ENCODE measurements at regions not wholly inside any gene's neighbourhood (a gene's known extent, or its start where the extent isn't known, plus 50 kb on each side); places are given as distances from the start of the nearest gene placed in this dataset.

DNA sequence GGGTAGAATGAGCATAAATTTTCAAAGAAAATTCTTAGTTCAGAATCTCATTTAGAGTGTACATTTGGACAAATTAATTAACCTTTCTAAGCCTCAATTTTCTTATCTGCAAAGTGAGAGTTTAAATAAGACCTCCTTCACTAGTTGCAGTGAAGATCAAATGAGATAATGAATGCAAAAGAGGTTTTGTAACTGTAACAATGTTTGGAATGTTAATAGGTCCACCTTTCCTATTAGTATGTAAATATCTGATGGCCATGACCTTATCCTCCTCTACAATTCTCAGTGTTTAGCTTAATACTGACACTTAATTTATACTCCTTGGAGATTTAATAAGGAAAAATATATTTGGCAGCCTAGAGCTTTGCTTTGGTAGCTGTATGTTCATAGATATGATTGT, 138.8 kb downstream of the GABRG1 start:
- DNase-seq (ENCODE audit: low read depth), result no peak

- no peak for DNase-seq (ENCODE audit: low read depth)
Observed at GRCh38 chr4:45971108-45971507, 152.7 kb downstream of the GABRG1 start.

DNA sequence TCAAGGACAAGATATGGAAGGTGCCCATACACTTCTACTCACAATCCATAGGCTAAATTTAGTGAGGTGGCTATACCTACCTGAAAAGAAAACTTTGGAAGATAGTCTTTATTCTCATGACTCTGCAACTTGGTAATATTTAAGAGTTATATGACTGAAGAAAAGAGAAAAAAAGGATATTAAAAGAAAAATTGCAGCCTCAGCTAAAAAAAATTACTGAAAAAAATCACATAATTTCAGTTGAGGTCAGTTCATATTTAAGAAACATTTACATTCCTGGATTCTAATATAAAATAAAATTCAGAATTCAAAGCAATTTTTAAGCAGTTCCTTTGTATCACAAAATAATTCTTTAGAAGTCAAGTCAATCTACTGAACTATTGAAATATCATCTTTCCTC, 166.5 kb downstream of the GABRG1 start:
- DNase-seq (ENCODE audit: low read depth), result no peak

- DNase-seq (ENCODE audit: low read depth), result no peak
Observed at GRCh38 chr4:45954276-45954675, 169.6 kb downstream of the GABRG1 start.

DNA sequence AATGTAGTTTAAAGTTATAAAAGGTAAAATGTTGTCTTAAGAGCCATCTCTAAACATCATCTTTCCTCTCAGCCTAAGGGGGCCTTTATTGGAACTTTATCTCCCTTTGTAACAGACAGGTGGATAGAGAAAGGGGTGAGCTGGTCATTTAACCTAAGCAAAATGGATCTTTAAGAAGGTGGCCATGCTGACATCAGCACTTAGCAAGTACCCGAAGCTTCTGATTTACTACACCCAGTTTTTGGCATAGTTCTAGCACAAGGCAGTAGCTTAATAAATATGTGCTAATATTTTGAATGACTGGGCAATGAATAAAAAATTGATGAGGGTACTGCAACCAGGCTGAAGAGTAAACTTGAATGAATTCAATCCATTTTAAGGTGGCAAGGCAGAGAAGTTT, 172.7 kb downstream of the GABRG1 start:
- DNase-seq (ENCODE audit: low read depth), result no peak

DNA sequence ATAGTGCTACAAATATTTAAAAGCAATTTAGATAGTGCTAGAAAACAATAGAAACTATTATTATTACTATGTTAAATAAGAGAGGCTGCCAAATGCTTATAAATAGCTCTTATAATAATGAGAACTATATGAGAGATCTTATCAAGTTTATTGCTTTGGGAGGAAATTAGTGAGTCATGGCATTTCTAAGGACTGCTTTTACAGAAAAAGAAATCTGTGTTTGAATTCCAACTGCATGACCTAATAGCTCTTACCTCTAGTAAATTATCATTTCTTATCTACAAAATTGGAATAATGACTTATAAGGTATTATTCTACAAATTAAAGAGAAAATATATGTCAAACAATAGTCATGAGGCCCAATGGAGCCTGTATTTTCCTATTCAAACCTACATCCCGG, 177.2 kb downstream of the GABRG1 start:
- DNase-seq (ENCODE audit: low read depth), result no peak

- DNase-seq (ENCODE audit: low read depth), result no peak
Observed at GRCh38 chr4:45944000-45944399, 179.9 kb downstream of the GABRG1 start.

GRCh38 chr4:45939056-45939455, 184.8 kb downstream of the GABRG1 start:
- DNase-seq (ENCODE audit: low read depth), result no peak

DNA sequence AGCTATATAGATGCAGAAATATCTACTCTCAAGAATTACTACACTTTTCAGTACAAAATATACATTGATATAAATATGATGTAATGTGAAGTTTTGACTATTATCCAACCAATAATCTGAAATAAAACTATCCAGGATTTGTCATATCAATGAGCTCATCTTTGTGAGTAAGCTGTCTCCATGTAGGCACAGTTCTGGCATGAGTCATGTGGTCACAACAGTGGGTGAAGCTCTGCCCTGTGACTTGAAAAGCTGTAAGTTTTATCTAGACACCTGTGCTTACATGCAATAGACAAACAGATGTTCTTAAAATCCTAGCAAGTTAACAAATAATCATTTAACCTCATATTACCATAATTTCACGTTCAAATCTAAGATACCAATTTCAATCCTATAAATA, 192.7 kb downstream of the GABRG1 start:
- DNase-seq (ENCODE audit: low read depth), result no peak

GRCh38 chr4:45927641-45928040, 196.2 kb downstream of the GABRG1 start:
- no peak for DNase-seq (ENCODE audit: low read depth)

DNA sequence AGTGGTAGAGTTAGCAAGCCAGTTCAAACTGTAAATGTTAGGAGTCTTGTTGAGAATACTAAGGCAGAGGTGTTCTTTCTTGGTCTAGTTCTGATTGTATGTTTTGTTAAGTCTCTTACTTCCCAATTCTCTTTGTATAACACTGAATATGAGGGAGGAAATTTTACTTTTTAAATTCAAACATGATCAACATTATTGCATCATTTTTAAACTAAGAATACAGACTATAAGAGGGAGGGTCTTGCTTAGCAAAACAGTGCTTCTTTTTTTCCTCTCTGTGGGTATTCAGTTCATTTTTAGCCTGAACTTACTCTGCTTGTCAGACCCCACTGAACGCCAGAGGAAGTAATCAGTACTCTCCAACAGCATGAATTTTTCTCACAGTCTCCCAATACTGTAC, 198.0 kb downstream of the GABRG1 start:
- DNase-seq (ENCODE audit: low read depth), result no peak

GRCh38 chr4:45920861-45921260, 203.0 kb downstream of the GABRG1 start:
- no peak for DNase-seq (ENCODE audit: low read depth)

DNA sequence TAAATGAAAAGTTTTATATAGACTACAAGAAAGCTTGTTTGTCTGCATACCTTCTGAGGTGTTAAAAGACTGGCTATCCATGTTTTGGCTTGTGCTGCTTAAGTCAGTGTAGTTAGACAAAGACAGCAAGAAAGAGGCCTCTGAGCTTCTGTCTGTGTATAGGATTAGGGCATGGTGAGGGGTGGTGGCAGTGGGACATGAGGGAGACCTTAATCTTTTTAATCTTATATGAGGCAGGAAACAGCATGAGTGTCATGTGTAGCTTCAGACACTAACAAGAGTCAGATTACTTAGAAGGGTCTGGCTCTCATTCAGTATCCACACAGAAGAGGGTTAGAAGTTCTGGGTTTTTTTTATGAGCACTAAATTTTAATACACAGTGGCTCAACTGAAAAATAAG, 213.3 kb downstream of the GABRG1 start:
- no peak for DNase-seq (ENCODE audit: low read depth)

DNA sequence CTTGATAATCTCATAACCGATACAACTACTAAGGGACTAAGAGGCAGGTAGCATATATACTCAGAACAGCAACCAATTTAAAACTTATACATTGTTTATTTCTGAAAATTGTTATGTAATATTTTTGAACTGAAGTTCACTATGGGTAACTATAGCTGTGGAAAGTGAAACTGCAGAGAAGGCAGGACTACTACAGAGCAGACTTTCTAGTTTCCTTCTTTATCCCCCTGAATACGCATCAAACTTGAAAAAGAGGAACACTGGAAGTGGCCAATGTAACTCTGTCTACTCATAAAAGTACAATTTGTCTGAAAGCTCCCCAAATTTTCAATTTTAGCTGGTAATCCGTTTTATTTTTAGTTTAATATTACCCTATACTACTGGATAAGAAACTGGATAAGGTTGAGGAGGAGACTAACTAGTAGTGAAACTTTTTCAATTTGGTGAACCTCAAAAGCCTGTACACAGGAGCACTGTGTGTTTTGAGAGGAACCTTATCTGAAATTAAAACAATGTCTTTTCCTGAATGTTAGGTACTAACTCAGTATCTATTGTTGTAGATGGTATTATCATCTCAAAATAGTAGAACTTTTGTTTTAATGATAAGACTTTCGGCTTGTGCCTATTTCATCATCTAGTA, 225.8 kb downstream of the GABRG1 start:
- DNase-seq (ENCODE audit: low read depth), result no peak

DNA sequence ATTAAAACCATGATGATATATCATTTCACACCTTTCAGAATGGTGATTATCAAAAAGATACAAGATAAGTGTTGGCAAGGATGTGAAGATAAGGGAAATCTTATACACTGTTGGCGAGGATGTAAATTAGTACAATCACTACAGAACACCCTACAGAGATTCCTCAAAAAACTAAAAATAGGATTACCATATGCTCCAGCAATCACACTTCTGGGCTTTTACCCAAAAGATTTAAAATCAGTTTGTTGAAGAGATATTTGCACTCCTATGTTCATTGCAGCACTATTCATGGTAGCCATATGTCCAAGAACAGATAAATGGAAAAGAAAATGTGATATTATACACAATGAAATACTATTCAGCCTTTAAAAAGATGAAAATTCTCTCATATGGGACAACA, 240.4 kb downstream of the GABRG1 start:
- no peak for DNase-seq (ENCODE audit: low read depth)

- DNase-seq (ENCODE audit: low read depth), result no peak
Observed at GRCh38 chr4:45876235-45876890, 247.5 kb downstream of the GABRG1 start.

DNA sequence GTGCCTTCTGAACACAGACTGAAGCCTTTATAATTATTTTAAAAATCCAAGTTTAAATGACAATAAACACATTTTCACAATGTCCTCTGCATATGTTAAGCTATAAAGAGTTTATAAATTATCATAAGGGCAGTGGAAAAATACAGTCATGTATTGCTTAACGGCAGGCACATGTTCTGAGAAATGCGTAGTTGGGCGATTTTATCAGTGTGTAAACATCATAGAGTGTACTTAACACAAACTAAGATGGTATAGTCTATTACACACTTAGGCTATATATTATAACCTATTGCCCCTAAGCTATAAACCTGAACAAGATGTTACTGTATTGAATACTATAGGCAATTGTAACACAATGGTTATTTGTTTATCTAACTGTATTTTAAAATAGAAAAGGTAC, 254.7 kb downstream of the GABRG1 start:
- DNase-seq (ENCODE audit: low read depth), result no peak

DNA sequence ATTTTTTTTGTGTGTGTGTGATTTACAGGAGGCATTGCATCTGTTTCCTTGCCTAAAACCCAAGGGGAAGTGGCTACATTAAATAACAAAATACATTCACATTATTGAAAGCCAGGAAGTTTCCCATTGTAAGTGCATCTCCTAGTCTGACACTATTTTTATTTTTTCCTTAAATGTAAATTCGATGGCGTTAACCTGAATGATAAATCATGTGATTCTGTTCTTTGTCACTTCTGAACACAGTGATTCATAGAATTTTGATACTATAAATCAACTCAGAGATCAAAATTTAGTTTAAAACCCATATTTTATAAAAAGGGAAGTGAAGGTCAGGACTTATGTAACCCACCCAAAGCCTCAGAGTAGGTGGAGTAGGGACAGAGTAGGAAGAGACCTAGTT, 258.1 kb downstream of the GABRG1 start:
- no peak for DNase-seq (ENCODE audit: low read depth)

DNA sequence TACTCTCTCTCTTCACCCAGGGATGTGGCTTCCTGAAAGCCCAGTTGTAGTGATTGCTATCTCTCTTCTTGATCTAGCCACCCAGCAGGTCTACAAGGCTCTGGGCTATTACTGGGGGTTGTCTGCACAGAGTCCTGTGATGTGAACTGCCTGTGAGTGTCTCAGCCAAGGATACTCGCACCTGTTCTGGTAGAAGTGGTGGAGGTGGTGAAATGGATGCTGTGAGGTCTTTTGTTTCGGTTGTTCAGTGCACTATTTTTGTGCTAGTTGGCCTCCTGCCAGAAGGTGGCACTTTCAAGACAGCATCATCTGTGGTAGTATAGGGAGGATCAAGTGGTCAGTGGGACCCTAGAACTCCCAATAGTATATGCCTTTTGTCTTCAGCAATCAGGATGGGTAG, 268.0 kb downstream of the GABRG1 start:
- DNase-seq (ENCODE audit: low read depth), result no peak

DNA sequence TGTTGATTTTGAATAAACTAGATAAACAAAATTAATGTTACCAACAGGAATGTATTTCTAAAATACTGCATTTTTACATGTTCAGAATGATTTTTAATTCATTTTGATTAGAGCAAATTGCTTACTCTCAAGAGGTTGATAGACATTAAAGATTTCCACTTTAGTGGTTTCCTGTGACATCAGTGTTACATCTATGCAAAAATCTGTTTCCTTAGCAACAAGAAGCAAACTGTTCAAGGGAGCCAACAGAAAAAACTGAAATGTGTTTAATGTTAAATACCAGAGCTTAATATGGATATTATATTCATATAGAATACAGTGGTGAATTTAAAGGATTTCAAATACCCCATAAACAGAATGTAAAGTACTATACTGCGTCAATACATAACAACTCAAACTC, 277.8 kb downstream of the GABRG1 start:
- no peak for DNase-seq (ENCODE audit: low read depth)

GRCh38 chr4:45841791-45842190, 282.1 kb downstream of the GABRG1 start:
- no peak for DNase-seq (ENCODE audit: low read depth)

DNA sequence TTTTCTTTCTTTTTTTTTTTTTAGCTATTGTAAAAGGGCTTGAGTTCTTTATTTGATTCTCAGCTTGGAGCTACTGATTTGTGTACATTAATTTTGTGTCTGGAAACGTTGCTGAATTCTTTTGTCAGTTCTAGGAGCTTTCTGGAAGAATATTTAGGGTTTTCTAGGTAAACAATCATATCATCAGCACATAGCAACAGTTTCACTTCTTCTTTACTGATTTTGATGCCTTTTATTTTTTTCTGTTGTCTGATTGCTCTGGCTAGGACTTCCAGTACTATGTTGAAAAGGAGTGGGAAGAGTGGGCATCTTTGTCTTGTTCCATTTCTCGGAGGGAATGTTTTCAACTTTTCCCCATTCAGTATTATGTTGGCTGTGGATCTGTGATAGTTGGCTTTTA, 292.2 kb downstream of the GABRG1 start:
- no peak for DNase-seq (ENCODE audit: low read depth)

DNA sequence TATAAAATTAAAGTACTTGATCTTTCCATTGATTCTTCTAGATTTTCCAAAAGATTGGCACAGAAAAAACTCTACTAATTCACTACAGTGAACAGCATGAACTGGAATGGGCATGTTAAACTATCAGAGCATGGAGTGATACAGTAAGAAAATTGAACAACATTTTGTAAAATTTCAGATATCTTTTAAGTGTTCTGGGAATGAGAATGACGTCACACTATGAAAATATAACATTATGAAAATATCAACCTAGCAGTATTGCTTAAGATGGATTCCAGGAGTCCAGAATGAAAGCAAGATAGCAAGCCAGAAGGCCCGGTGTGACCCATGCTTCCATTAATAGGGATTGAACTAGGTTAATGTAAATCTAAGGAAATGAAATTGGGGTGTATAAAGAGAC, 319.9 kb downstream of the GABRG1 start:
- no peak for DNase-seq (ENCODE audit: low read depth)

DNA sequence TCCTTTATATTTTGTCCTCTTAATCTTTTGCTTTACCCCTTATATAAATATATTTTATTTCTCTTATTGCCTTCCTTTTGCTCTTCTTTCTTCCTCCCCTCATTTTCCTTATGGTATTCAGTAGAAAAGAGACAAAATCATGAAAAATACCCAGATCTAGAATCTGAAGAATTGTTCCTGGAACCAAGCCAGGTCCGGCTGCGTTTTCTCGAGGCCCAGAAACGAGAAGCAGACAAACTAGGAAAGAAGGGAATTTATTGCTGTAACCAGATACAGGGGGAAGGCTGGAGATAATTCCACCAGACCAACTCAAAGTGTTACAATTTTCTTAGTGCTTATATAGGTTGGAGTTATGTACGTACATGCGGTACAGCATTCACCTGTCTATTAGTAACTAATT, 328.7 kb downstream of the GABRG1 start:
- DNase-seq (ENCODE audit: low read depth), result no peak
